ENCODE measurements at regions not wholly inside any gene's neighbourhood (a gene's known extent, or its start where the extent isn't known, plus 50 kb on each side); places are given as distances from the start of the nearest gene placed in this dataset.
"Not testable (repeated sequence)": the region's sequence is repeated elsewhere in the genome, so short reads cannot be mapped to it uniquely, and the experiment has no call there.

DNA sequence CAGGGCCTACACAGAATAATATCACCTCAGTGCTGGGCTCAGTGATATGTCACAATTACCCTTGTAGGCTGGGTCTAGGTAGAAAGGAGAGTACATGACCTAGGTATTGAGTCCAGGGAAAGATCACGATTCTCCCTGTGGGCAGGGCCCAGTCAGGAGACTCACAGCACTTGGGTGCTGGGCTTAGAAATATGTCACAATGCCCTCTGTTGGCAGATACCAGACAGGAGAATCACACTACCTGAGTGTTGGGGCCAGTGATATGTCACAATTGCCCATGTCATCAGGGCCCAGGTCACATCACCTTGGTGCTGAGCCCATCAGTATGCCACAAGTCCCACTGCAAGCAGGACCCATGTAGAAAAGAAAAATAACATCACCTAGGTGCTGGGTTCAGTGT lies 2105.5 kb downstream of the TP53TG3F start:
- DNase-seq = no peak

DNA sequence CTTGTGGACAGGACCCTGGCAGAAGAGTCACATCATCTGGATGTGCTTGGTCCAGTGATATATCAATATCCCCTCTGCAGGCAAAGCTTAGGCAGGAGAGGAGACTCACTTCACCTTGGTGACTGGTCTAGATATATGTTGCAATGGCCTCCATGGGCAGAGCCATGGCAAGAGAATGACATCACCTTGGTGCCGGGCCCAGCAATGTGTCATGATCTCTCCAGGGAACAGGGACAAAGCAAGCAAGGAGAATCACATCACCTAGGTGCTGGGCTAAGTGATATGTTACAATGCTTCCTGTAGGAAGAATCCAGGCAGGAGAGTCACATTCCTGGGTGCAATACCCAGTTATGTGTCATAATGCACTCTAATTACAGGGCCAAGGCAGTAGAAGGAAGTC lies 2106.2 kb downstream of the TP53TG3F start:
- DNase-seq = no peak

DNA sequence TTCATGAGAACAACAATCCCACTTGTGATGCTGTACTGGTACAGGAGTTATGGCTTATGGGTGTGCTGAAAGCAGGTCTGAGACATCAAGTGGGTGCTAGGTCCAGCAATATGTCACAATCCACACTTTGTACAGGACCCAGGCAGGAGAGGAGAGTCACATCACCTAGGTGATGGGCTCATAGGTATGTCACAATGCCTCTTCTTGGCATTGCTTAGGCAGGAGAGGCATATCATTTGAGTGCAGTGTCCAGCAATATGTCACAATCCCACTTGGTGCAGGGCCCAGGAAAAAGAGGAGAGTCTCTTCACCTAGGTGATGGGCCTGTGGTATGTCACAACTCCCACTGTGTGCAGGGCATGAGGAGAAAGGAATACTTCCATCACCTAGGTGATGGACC lies 2110.0 kb downstream of the TP53TG3F start:
- no peak for DNase-seq

DNA sequence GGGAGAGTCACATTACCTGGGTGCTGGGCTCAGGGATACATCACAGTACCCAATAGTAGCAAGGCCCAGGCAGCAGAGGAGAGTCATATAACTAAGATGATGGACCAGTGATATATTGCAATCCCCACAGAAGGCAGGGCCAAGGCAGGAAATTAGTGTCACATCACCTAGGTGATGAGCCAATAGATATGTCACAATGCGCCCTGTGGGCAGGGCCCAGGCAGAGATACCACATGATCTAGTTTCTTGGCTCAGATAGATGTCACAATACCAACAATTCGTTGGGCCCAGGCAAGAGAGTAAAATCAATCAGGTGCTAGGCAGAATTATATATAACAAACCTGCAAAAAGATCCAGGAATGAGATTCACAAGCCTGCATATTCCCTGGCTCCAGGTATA lies 2111.5 kb downstream of the TP53TG3F start:
- DNase-seq = no peak

DNA sequence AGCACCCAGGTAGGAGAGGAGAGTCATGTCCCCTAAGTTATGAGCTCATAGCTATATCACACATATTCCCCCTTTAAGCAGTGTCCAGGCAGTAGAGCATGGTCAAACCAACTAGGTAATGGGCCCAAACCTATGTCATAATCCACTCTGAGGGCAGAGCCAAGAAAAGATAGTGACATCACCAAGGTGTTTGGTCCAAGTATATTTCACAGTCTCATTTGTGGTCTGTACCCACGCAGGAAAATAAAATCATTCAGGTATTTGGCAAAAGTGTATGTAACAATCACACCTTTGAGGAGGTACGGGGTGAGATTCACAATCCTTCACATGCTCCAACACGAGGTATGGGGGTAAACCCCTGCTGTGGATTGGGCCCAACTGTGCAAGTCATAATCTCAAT lies 2112.8 kb downstream of the TP53TG3F start:
- DNase-seq = no peak

DNA sequence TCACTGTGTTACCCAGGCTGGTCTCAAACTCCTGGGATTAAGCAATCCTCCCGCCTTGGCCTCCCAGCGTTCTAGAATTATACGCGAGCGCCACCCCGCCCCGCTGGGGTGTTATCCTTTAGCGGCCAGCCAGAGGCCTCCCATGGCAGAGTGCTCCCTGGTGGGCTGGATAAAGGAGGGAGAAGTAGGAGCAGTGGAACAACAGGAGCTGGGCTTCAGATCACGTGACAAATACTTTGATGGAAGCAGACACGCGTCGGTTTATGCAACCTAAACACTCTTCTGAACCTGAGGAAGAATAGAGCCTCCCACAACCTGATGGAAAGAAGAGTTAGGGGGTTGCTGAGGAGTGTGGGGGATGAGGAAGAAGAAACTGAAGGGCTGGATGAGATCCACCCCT lies 2114.0 kb downstream of the TP53TG3F start:
- DNase-seq = no peak

DNA sequence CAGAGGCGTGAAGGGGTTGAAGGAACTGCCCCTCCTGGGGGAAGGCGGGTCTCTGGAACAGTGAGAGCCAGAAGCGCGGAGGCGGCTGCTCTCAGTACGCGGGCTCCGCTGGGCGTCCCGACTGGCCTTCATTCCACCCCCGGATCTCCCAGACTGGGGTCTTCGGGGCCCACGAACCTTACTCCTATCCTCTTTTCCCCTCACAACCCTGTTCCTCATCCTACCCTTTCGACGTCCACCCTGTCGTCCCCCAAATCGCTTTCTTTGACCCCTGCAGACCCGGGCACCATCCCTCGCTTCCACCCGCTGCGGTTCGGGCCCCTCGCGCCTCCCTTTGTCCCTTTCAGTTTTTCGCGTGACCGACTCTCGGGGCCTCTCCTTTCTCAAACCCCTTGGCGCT lies 2114.6 kb downstream of the TP53TG3F start:
- DNase-seq = no peak

DNA sequence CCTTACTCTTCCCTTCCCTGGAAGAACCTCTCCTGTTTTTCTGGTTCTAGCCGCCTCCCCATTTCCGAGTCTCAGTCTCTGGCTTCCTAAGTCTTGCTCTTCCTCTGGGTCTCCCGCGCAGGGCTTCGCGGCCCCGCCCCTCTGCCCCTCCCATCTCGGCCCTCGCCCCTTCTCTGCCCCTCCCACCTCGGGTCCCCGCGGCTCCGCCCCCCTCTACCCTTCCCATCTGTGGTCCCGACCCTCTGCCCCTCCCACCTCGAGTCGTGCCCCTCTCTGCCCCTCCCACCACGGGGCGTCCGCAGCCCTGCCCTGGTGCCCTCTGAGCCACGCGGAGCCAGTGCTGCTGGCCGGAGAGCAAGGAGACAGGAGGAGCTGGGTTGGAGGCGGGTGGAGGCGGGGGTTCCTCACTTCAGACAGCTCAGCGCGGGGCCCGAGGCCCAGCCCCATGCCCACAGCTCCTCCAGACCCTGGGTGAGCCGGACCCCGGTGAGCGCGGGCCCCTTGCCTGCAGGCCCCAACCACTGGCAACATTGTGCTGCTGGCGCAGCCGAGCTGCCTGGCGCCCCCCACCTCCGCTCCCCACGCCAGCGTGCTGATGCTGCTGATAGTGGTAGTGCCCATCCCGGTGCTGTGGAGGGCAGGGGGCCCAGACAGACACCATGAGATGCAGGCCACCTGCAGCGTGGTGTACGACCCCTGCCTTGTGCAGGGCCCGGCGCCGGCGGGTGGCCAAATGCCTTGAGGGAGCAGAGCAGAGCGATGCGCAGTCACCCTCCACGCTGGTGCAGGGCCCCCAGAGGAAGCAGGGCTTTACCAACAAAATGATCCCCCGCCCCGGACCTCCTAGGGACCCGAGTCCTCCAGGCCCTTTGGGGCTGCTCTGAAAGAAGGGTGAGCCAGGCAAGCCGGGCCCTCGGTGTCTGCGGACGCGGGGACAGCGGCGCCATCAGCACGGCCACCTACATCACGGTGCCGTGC lies 2115.3 kb downstream of the TP53TG3F start:
- DNase-seq = no peak

DNA sequence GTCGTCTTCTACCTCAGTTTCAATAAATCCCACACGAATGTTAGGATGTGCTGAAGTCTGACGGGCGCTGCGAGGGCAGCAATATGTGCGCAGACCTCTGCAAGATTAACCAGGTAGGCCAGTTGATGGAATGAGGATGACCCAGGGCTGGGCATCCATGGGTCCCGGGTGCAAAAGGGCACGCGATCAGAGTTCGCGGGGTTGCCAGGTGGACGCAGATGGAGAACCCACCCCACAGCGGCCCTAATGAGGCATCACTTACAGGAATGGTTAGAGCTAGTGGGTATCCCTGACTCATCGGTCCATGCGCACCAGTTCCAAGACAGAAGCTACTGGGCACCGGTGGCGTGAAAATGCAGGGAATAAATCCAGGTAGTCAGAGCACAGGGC lies 2116.0 kb downstream of the TP53TG3F start:
- DNase-seq = no peak

DNA sequence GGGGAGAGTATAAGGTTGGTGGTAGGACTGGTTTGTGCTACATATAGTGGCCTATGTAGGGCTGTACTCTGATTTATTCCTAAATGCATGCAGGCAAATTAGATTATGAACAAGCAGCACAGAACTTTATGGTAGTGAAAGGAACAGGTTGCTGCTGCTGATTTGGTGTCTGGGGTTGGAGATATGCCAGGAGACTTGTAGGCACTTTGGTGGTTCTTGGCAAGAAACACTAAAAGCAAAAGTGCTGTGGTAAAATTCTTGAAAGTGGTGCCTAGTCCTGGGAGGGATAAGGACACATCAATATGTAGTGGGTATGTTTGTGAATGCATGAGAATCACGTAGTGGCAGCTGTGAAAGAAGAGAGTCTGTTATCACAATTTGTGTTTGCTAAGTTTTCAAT lies 2126.0 kb downstream of the TP53TG3F start:
- DNase-seq = no peak

DNA sequence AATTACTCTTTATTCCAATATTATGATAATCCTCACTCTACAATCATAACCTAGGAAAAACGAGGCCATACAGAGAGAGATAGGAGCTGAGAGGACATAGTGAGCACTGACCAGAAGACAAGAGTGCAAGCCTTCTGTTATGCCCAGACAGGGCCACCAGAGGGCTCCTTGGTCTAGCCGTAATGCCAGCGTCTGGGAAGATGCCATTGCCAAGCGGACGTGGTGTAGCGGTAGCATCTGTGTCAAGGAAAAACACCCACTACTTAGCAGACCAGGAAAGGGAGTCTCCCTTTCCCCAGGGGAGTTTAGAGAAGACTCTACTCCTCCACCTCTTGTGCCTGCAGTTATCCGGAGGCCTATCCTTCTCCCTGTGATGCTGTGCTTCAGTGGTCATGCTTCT lies 2131.5 kb downstream of the TP53TG3F start:
- DNase-seq = not testable (repeated sequence)

DNA sequence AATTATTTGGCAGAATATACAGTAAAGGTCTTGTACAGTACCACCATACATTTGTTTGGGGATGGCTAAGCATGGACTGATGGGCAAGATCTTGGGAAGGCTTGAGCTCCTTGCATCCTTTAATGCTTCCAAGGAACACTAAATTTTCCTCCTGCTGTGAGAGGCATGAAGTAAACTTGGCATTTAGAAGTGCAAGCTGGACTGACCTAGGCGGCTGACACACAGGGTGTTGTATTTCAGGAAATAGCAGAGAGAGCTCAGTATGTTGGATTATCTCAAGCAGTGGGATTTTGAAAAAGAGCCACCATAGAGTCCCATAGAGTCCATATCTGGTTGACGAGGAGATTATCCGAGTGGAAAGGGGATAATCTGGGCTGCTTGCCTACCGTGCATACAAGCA lies 2137.1 kb downstream of the TP53TG3F start:
- no peak for DNase-seq

DNA sequence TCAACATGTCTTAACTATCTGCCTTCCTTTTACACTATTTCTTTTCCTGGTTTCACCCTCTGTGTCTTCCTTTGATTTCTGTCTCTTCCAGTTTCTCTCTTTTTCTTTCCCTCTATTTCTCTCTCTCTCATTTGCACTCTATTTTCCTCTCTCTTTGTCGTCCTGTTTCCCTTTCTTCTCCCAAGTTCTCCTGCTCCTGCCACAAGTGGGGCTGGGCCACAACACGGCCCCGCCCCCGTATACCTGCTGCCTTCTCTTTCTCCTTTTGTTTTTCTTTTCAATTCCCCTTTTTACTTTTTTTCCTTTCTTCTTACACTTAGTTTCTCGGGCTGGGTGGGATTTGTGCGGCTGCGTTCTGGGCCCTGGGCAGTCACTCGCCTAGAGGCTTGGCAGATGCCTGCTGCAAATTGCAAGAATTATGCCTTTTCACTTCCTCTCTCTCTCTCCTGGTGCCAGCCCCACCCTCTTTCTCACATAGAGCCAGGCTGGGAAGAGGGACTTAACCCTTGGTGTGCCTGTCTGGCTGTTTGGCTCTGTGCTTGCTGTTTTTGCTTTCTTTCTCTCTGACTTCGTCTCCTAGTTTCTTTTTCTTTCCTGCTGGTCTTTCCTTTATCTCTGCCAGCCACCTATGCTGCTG lies 2139.4 kb downstream of the TP53TG3F start:
- DNase-seq = no peak

DNA sequence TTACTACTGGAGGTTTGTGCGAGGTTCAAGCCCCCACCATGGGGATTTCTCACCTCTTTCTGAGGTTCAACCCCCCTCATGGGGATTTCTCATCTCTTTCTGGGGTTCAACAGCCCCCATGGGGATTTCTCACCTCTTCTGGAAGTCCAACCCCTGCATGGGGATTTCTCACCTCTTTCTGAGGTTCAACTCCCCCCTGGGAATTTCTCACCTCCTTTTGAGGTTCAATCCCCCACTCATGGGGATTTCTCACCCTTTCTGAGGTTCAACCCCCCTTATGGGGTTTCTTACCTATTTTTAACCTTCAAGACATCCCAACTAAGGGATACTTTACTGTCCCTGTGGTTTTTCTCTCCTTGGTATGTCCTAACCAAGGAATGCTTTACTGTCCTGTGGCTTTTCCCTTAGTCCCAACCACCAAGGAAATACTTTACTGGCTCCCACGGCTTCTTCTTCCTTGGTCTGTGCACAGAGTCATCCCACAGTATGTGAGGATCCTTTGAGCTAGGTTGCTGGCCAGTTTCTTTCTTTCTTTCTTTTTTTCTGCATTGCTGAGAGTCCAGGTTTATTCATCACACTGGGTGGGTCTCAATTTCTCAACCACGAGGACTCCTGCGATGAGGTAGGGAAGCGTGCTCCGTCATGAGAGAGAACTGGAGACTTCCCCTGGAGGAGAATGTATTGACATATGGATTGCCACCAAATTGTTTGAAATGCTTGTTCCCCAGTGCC lies 2140.2 kb downstream of the TP53TG3F start:
- no peak for DNase-seq

DNA sequence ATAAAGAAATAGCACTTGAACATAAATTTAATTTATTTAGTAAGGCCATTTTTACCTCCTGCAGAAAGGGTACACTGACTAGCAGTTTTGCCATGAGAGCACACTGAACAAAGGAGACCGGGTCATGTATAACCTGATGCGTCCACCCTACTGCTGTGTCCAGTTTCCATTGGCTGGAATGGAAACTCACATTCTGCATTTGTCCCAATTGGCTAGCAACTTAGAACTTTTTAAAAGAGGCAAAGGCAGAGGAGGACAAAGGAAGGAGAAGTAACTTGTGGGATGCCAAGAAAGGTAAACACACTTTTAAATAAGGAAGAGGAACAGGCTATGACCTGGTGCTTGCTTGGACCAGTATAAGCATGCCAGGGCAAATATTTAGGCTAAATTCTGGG lies 2140.7 kb downstream of the TP53TG3F start:
- DNase-seq = not testable (repeated sequence)

DNA sequence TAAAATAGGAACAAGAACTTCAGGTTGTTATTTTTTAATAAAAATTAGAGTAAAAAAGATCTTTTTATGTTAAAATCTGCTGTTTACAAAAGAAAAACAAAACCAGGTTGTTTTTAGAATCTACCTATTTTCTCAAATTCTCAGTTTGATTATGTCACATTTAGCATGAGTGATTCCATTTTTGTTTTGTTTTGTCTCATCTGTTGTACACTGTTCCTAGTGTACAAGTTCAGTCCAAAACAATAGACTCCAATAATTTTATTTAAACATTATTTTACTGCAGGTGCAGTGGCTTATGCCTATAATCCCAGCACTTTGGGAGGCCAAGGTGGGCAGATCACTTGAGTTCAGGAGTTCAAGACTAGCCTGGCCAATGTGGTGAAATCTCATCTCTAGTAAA lies 2142.7 kb downstream of the TP53TG3F start:
- DNase-seq = no peak

DNA sequence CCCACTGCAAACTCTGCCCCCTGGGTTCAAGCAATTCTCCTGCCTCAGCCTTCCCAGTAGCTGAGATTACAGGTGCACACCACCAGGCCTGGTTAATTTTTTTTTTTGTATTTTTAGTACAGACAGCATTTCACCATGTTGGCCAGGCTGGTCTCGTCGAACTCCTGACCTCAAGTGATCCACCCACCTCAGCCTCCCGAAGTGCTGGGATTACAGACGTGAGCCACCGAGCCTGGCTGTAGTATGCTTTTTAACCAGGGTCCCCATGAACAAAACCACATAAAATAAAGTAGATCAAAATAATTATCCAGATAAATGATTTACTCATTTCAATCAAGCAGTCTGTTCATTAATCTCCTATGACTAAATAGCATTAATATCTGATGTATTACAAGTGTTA lies 2144.0 kb downstream of the TP53TG3F start:
- not testable (repeated sequence) for DNase-seq

DNA sequence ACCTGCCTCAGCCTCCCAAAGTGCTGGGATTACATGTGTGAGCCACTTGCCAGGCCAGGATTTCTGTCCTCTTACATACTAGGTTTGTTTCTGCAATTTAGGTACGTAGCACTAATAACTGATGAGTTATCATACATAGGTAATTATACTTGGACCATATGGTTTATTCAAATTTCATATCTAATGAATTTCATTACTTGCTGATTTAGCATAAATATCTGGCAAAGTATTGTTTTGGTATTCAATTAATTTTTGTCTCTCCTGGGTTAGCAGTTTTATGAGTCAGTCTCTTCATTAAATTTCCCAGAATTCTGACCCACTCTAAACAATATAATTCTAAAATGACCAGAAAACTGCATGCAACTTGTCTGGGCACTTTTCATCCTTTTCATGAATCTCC lies 2146.5 kb downstream of the TP53TG3F start:
- DNase-seq = no peak

DNA sequence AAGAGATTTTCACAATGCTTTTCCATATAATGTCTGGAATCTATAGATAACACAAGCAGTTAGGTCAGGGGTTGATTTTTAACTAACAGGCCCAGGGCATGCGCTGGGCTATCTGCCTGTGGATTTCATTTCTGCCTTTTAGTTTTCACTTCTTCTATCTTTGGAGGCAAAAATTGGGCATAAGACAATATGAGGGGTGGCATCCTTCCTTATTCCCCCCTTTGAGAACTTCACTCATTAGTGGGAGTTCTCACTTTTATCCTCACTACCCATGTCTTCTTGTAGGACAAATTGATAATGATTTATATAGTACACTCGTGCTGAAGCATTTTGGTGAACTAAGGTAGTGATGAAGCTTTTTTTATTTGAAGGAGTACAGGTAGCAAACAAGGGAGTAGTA lies 2155.5 kb downstream of the TP53TG3F start:
- DNase-seq = not testable (repeated sequence)

DNA sequence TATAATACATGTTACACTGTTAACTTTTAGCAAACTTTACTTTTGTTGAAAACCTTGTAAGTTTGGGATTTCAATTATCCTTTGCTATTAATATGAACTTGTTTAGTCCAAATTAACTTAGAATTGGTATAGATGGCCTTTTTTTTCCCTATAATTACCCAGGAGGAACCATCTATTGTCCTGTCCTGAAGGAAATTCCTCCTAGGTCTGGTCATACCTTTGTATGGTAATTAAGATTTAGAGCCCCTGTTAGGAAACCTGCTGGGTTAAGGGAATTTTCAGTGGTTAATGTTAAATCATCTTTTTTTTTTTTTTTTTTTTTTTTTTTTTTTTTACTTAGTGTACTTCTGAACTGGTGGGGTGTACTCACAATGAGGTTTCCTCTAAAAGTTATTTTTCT lies 2159.8 kb downstream of the TP53TG3F start:
- not testable (repeated sequence) for DNase-seq

DNA sequence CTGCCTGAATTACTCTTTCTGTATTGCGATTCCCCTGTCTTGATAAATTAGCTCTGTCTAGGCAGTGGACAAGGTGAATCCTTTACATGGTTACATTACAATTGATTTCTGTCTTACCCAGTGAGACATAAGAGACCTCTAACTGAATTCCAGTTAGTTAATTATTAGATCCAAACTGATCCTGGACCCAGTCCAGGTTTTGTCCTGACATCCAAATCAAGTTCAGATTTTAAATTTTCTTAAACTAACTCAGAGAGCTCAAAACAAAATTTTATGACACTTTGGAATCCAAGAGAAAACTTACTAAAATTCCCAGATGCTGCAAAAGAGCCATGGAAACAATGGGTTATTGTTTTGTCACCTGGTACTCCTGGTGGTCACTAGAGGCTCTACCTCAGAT lies 2166.6 kb downstream of the TP53TG3F start:
- DNase-seq = no peak

DNA sequence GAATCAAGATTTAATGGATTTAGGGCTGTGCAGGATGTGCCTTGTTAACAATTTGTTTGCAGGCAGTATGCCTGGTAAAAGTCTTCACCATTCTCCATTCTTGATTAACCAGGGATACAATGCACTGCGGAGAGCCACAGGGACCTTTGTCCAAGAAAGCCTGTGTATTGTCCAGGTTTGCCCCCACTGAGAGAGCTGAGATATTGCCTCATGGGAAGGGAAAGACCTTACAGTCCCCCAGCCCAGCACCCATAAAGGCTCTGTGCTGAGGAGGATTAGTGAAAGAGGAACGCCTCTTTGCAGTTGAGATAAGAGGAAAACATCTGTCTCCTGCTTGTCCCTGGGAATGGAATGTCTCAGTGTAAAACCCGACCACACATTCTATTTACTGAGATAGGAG lies 2169.6 kb downstream of the TP53TG3F start:
- no peak for DNase-seq
